ENCODE measurements at regions not wholly inside any gene's neighbourhood (a gene's known extent, or its start where the extent isn't known, plus 50 kb on each side); places are given as distances from the start of the nearest gene placed in this dataset.

- no peak for DNase-seq
Measured at GRCh38 chrX:39950018-39950688, 147.6 kb downstream of the BCOR start.

DNA sequence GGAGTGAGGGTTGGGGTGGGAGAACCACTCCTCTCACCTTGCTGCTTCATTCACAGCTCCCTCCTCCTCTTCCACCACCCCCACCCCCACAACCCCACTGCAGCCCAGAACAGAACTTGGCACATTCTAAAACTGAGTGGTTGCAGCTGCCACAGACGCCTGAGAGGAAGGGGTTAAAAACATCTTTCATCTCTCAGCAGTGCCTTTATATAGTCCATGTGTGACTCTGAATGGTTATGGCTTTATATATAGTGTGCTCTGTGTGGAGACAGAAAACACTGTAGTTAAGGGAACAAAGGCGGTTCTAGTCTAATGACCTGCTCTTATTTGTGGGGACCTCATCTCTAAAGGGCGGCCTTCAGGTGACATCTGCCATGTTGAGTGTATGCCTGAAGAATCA, 144.8 kb downstream of the BCOR start:
- no peak for DNase-seq

DNA sequence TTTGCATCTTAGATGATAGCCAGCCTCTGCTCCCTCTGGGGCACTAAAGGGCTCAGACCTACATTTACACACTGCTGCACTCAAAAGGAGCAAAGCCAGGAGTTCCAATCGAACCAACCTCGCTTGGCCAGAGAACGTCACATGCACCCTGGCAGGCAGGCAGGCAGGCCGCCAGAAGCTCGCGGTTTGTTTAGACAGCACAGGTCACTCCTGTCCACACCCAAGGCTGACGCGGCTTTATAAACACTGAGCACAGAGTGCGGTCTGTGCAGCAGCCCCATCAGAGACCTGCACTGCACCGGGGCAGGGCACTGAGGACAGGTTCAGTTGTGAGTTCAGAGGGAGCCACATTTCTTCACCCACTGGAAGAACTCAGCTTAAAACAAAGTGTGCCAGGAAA, 143.9 kb downstream of the BCOR start:
- no peak for DNase-seq

GRCh38 chrX:39954851-39955250, 142.9 kb downstream of the BCOR start:
- DNase-seq: no peak

- DNase-seq: no peak
Measured at GRCh38 chrX:39955625-39956024, 142.1 kb downstream of the BCOR start.

GRCh38 chrX:39956803-39957394, 140.9 kb downstream of the BCOR start:
- DNase-seq: no peak

GRCh38 chrX:39957816-39958566, 139.8 kb downstream of the BCOR start:
- DNase-seq: no peak

DNA sequence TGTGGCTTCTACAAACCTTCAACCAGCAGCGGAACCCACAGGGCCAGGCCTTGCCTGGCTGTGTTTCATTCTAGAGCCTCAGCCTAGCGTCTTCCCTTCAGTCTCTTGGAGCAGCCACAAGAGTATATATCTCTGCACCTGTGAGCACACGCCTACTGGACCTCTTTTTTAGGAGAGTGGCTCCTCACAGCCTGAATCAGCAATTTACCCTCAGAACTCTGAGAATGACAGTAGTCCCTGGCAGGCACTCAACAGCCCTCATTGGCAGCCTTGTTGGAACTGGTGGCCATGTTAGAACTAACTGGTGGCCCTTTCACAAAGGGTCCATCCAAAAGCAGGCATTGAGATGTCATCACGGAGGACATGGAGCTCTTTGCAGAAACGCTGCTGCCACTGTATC, 138.9 kb downstream of the BCOR start:
- no peak for DNase-seq

DNA sequence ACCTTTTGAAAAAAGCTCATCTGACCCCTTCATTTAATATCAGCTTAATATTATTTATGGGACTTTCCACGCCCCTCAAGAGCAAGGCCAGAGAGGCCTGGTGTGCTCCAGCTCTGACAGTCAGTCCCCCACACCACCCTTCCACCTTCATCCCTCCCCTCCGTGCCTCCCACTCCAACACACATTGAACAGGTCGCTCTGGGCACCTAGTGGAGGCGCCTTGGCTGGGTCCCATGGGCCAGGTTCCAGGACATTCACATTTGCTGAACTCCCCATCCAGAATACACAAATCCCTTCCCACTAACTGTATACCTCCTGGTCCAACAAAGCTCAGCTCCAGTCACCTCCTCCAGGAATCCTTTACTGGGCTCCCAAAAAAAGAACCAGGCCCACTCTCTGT, 137.5 kb downstream of the BCOR start:
- no peak for DNase-seq

DNA sequence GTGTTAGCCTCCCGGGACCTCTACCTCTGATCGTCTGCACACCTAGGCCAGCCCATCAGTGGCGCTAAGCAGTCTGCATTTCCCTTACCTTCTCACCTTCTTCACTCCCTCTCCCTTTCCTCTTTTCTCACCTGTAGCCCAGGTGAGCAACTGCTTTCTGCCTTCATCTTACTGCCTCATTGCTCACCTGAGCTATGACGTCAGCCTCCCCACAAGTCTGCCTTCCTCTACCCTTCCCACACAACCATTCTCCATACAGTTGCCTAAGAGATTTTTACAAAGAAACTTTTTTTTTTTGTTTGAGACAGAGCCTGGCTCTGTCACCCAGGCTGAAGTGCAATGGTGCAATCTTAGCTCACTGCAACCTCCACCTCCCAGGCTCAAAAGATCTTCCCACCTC, 136.3 kb downstream of the BCOR start:
- DNase-seq: no peak

DNA sequence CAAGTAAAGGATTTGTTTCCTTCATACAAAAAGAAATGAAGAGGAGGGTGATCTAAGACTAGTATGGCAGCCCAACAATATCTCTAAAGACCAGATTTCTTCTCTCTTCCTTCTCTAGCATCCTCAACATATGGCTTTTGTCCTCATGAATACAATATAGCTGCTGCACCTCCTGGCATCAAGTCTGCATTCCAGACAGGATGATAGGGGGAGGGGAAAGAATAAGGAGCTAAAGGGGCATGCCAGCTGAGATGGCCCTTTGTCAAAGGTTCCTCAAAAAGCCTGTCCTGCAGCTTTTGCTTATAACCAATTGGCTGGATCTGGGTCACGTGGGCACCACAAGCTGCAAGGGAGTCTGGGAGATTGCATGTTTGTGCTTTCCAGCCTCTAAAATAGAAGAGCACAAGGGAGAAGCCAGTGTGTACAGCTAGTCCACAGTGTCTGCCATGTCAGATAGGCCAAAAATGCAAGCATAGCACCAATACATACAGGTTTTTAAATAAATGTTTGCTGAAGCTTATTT, 132.6 kb downstream of the BCOR start:
- no peak for DNase-seq

DNA sequence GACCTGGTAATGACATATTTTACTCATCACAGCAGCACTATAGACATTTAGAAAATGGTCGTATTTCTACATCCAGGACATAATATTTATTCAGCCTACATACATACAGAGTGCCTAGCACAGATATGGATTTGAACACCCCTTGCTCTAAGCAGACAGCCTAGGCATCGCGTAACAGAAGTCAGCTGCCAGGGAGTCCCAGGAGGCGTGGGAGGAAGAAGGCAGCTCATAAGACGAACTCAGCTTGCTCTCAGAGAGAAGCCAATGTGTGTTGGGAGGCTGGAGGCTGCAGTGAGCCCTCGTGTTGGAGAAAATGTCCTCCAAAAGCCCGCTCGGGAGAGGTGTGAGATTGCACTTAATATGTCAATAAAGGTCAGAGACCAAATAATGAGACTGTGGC, 131.6 kb downstream of the BCOR start:
- no peak for DNase-seq

GRCh38 chrX:39967348-39967747, 130.4 kb downstream of the BCOR start:
- no peak for DNase-seq

- DNase-seq: peak; percentile 53
Measured at GRCh38 chrX:39969099-39969818, 128.5 kb downstream of the BCOR start.

GRCh38 chrX:39969819-39970504, 127.8 kb downstream of the BCOR start:
- no peak for DNase-seq

DNA sequence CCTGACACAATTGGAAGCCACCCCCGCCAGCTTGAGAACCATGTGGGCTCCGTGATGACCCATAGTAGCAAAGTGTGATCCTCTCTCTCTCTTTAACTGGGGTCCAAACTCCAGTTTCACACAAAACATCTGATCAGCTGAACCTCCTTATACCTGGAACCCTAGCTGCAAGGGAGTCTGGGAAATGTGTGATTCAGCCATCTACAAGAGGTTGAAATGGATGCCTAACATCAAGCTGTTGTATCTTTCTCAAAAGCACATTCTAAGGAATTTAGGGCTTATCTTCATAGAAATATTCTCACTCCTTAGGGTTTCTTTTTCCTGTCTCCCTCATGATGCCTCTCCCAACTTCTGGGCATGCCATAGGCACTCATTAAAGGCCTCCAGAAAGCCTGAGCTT, 126.0 kb downstream of the BCOR start:
- no peak for DNase-seq

DNA sequence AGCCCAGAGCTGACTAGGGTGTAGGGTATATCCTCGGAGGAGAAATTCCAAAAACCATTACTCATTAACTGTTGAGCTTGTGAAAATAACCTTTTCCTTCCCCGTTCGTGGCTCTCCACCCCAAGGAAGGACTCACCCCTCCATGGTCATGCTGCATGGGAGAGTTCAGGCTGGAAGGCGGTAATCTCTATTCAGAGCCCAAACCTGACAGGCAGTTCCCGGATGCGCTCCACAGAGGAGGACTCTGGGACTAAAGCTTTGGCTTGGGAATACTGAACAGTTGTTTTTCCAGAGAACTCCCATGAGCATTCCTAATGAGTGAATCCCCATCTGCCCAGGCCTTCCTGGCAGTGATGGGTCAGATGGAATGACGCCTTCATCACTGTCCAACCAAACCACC, 125.4 kb downstream of the BCOR start:
- no peak for DNase-seq

DNA sequence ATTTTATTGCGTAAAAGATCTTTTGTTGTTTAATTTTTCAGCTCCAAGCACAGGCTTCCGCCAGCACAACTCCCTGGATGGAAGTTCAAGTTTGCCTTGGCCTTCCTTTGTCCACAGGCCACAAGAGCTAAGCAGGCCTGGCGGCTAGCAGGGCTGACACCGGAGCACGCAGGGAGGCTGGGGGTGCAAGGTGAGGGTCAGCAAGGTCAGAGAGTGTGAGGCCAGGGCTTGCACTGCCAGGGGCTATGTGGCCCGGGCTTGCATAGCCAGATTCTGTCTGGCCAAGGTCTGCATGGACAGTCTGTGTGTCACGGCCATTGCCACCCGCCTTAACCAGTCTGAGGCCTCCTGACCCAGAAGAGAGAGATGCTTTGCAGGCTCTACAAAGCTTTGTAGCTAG, 123.9 kb downstream of the BCOR start:
- DNase-seq: no peak

- no peak for DNase-seq
Measured at GRCh38 chrX:39974270-39974669, 123.5 kb downstream of the BCOR start.

DNA sequence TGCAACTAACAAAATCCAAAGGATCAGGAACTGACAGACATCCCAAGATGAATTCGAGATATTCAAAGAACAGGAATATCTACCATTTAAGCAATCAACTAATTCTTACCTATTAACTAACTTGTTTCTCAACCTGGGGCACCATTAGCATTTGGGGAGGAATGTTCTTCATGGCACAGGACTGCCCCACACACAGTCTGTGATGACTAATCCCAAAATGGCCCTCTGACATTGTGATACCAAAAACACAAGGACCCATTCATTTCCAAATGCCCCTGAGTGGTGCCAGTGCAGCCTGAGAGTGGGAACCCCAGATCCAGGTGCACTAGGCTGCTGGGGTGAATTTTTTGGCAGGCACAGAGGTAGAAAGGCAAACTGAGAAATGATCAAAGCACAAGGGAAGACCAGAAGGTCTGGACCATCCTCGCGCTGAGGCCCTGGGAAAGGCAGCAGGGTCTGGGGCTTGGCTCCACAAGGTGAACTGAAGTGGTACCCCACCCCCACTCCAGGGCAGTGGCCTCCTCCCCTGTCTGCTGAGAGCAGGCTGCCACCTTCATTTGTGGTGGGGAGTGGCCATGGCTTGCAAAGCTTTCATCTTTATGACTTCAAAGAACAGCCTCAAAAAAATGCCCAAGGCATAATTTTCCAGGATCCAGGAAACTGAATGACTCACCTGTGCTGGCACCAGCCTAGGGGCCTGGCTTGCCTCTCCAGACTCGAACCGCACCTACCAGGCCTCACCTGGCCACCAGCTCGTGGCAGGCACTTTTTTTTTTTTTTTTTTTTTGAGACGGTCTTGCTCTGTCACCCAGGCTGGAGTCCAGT, 122.4 kb downstream of the BCOR start:
- no peak for DNase-seq

DNA sequence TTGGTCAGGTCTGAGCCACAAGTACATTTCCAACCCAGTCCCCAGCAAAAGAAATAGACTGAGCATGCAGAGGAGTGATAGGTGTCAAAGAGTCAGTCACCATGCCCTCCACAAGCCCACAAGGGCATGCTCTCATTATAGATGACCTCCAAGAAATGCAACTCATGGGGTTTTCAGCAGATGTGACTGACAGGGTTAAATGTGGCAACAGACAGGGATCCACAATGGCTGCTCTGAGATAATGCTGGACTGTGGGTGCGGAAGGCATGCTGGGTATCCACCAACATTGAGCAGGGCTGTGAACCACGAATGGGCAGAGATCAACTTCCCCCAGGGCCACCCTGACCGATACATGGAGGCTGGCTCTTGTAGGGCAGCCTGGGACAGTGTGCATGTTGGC, 115.8 kb downstream of the BCOR start:
- no peak for DNase-seq

GRCh38 chrX:39982948-39983347, 114.8 kb downstream of the BCOR start:
- DNase-seq: no peak

Data from NCI-H2171 (cell line).